ENCODE measurements at regions not wholly inside any gene's neighbourhood (a gene's known extent, or its start where the extent isn't known, plus 50 kb on each side); places are given as distances from the start of the nearest gene placed in this dataset.

DNA sequence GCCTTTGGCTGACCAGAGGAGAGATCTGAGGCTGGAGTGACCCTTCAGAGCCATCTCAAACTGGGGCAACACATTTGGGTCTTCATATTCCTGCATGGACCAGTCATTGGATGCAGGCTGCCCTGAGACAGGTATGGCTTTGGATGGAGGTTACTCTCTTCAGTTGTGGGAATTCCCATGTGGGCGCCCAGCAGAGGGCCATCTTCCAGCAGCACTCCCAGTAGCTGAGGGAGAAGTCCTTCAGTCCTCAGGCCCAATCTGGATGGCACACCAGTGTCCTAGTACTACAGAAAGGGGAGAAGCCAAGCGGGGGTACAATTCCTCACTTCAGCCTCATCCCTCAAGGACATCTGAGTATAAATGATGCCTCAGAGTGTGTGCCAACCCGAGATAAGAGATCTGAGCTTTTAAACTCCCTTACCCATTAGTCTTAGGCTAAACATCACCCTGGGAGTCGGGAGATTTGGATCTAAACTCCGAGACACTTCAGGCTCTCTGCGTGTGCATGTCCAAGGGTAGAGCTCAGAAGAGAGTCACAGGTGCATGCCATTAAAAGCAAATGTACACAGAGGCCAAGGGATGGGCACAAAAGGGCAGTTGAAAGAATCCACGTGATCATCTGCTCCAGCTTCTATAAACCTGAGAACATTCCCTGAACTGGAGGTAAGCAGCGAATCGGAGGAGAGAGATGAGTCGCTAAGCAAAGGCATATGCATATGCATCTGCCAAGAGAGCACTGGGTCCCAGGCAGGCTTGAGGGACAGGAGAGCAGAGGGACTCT, 204.6 kb downstream of the CD83 start:
- no peak for DNase-seq (ENCODE audit: low read depth in 2 of 2)

DNA sequence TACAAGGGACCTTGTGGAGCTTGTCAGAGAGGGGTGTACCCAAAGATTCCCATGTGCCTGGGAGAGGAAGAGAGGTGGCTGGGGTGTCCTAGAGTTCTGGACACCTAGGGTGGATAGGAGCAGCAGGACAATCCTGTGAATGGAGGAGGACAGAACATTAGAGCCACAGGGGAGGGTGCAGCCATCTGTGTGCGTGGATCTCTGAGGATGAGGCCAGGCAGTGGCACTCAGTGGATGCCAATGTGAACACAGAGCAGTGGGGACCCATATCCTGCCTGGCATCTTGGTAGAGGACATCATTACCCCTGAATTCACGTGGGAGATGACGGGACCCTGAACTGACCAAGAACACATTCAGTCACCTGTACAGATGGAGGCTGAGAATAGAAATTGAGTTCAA, 205.3 kb downstream of the CD83 start:
- DNase-seq (ENCODE audit: low read depth in 2 of 2), result no peak

DNA sequence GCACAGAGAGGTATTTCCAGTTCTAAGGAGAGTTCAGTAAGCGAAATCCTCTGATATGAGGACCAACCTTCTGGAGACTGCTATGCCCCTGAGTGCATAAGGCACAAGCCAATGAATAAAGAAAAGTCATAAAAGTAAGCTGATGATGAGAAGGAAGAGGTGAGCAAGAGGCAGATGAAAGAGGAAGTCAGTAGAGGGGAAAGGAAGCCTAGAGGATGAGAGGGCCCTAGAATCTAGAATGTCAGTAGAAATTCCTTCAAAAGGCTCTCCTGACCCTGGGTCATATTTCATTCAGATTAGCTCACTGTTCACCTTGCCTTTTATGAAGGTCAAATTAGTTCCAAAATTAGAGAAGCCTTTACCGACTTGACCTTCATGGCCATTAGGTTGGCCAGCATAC, 209.2 kb downstream of the CD83 start:
- no peak for DNase-seq (ENCODE audit: low read depth in 2 of 2)

DNA sequence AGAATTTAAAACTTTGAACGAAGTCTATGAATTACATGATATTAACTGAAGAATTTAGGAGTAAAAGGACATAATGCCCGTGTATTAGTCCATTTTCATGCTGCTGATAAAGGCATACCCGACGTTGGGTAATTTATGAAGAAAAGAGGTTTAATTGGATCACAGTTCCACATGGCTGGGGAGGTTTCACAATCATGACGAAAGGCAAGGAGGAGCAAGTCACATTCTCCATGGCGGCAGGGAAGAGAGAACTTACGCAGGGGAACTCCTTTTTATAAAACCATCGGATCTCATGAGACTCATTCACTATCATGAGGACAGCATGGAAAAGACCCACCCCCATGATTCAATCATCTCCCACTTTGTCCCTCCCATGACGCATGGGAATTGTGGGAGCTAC, 210.6 kb downstream of the CD83 start:
- DNase-seq (ENCODE audit: low read depth in 2 of 2), result no peak

DNA sequence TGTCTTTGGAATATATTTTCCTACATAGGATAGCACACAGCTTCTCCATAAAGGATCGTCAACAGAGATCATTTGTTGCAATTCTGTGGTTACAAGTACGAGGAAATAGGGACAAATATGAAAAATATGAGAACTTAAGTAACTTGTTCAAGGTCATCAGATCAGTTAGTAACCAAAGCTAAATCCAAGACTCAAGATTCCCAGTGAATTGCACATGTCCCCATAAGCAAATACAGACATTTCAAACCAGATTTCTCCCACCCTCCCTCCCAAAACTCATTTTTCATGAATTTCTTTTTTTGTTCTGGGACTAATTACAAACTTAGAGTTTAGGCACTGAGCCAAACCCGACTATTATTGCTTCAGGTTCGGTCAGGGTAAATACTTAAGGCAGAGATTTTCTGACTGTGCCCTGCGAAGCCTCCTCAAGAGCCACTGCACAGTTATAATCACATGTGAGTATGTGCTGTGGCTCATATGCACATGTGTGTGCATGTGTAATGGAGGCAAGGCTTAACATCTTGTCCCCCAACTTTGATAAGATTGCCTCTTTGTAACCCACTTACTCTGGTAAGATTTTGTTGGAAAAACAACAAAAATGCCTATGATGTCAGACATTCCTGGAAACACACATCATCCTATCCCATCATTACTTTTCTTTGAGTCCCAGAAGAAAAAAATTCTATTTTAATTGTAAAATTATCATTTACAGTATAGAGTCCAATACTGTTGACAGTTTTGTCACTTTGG, 216.2 kb downstream of the CD83 start:
- no peak for DNase-seq (ENCODE audit: low read depth in 2 of 2)

DNA sequence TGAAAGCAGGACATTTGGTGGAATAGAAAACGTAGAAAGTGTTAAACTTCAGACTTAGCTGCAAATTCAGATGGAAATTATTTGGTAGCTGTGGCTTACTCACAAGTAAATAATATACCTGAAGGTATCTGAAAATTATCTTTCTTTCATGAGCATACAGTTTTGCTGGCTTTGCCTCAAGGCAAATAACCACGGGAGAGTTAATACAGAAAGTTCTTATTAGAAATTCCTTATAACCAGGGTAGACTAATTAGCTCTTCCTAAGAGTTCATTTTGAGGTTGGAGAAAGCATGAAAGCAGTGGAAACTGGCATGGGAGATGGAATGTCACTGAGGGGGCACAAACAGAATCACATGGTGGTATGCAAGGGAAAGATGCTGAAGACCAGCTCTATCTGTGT, 217.5 kb downstream of the CD83 start:
- no peak for DNase-seq (ENCODE audit: low read depth in 2 of 2)

DNA sequence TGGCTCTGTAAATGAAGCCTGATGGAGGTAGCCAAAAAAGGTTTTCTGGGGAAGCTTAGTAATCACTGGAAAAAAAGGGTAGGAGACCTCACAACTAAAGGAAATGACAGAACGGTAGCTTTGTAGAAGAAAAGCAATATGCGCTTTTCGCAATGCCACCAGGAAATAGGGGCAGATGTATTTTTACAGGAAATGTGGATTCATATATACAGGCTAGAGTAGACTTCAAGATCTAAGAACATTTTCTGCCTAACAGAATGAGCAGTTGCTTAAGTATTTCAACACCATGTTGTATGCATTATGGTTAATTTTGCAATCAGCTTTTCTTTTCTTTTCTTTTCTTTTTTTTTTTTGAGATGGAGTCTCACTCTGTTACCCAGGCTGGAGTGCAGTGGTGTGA, 219.6 kb downstream of the CD83 start:
- DNase-seq (ENCODE audit: low read depth in 2 of 2), result no peak

DNA sequence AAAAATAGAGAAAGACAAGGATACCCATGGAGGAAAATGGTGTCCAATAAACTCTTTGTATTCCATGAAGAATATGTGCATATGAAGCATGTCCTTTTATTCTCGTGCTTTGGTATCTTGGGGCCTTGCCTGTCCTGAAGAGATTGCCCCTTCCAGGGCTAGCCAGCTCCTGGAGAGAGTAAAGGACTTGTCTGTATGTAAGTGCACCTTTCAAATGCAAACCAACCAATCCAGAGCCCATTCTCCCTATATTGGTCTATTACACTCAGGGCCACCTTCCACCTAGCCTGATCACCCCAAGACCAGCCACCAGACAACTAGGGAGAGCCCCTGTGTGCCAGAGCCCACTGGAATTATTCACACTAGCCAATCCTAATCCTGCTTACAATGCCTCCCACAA, 221.6 kb downstream of the CD83 start:
- DNase-seq (ENCODE audit: low read depth in 2 of 2), result no peak

DNA sequence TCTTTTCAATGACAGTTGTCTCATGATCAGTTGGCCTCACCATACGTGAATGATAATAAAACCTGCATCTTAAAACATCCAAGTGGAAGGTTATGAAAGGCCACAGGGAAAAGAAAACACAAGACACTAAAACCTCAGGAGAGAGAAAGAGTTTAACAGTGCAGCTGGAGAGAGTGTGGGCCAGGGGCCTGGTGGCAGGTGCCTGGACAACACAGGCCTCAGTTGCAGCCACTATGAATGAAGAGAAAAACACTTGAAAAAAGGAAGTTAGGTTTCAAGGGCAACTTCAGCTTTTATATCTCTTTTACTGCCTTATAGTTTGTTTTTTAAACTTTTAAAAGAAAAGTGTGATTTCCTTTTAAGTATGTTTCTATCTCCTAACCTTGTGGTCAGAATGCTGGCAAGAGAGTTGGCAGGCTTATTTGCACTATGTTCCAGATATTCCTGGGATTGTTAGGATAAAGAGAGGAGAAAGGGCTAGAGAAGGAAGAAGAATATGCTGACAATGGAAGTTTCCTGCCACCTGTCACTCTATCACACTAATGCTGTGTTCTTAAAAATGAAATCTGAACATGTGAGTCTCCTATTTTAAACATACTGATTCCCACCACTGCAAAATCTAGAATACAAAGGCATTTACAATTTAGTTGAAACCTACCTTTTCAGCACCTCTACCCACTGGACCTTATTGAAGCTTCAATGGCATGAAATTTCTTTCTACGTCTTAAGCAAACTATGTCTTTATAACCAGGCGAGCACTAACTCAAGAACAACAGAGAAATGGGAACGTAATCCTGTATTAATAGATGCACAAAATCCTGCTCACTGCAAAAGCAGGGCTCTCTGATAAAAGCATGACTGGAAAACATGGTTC, 222.4 kb downstream of the CD83 start:
- no peak for DNase-seq (ENCODE audit: low read depth in 2 of 2)

DNA sequence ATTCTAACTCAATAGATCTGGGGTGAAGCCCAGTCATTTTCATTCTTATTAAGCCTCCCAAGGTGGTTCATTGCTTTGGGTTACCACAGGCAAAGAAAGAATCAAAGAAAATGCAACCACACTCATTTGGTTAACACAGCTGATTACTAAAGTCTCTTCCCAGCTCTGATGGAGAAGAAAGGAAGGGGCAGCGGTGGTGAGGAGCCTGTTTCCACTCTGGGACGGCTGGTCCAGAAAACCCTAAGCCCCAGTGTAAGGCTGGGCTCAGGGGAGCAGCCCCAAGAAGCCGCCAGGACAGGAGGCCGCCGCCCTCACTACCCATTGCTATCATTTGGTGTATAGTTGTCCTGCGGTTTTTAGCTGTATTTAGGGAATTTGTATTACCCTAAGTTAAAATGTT, 226.9 kb downstream of the CD83 start:
- DNase-seq (ENCODE audit: low read depth in 2 of 2), result no peak

DNA sequence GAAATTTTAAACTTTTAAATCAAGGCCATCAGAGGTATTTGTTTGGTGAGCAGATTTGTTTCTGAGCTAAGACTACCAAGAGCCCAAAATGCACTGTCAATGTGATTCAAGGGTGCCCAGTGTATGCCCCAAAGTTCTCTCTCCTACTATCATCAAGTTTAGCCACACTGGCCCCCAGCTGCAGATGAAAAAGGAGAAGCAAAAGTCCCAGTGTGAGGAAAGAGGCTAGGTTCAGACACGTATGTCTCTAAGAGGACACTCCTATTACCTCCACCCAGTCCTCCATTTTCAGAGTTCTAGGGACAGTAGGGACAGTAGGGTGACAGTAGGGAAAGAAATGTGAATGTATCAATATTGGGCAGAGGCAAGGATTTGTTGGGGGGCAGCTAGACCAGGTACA, 230.8 kb downstream of the CD83 start:
- DNase-seq (ENCODE audit: low read depth in 2 of 2), result no peak

DNA sequence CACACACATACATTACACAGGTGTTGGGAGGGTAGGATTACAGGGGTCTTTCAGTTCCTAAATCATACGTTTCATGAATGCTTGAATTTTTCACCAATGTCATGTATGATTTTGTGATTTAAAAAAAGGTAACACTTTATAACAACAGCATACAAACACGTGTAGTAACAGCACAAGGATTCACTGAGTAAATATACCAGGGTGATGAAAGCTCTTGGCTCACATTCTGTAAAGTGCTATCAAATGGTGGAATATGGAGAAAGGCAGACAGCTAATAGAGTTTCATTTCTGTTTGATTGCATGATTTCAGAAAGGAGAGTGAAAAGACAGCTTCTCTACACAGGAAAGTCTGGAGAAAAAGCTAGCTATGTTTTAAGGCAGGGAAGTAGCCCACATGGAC, 231.9 kb downstream of the CD83 start:
- no peak for DNase-seq (ENCODE audit: low read depth in 2 of 2)

DNA sequence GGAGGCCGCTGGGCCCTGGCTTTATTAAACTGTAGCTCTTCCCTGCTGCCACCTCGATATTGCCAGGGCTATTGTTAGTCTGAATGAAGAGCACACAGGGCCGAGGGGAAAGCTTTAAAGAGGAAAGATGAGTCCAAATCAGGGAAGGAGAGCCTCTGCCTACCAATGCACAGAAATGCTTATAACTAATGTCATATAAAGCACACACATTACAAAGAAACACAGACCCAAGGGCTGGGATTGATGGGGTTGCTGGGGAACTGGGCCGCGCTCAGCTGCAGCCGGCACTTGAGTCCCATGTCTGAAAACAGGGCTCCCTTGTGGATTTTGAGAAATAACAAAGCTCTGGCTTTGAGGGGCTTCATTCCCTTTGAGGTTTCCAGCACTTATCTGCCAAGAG, 232.6 kb downstream of the CD83 start:
- no peak for DNase-seq (ENCODE audit: low read depth in 2 of 2)

DNA sequence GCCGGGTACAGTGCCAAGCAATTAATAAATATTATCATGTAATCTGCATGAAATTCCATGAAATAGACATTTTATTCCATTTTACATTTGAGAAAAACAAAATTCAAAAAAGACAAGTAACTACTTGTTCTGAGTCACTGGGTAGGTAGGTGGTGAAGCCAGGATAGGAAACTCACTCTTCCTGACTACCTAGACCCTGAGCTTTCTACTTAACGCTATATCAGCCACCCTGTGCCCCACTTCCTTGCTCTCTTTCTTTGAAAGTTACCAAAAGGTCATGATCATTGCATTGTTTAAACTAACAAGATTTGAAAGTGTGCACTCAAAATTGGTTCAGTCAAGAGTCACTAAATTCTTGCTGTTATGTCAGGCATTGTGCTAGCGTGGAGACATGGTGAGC, 235.7 kb downstream of the CD83 start:
- no peak for DNase-seq (ENCODE audit: low read depth in 2 of 2)

DNA sequence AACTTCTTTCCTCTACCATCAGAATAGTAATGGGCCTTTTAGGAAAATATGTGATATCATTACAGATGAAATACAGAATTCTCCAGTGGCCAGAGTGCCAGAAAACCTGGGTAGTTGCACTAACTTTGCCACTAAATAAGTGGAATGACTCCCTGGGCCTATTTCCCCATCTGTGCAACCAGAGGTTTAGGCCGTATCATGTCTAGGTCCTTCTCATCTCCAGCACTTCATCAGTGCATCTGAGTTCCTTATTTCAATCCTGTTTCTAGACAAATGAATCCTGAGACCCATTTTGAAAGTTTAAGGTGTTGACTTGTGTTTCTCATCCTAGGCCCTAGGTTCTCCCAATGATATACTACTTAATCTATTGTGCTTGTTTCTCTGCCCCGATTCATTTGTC, 236.2 kb downstream of the CD83 start:
- DNase-seq (ENCODE audit: low read depth in 2 of 2), result no peak

DNA sequence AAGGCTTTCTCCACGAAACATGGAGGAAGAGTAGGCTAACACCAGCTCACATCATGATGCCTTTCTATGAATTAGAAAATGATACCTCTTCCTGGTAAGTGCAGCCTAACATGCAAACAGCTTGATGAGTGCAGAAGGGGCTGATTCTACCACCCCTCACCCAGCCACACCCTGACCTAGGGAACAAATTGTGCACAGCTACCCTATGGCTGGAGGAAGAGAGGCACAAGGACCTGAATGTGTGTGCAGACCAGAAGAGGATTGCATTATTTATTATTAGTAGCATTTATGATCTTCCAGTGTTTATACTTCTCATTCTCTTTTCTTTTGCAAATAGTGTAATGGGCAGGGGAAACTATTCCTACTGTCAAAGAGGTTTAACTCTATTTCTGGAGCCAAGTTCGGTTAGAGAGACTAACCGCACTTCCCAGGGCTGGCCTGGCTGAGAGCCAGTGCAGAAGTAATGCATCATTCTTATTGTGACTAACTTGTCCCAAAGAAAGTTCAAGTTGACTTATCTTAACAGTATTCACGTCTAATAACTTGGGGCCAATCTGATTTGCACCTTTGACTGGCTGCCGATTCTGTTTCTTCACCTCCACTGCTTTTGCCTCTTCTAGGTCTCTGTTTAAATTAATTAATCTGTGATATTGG, 237.5 kb downstream of the CD83 start:
- peak in 1 of 2 donors; percentile 4 for DNase-seq (ENCODE audit: low read depth in 2 of 2)

DNA sequence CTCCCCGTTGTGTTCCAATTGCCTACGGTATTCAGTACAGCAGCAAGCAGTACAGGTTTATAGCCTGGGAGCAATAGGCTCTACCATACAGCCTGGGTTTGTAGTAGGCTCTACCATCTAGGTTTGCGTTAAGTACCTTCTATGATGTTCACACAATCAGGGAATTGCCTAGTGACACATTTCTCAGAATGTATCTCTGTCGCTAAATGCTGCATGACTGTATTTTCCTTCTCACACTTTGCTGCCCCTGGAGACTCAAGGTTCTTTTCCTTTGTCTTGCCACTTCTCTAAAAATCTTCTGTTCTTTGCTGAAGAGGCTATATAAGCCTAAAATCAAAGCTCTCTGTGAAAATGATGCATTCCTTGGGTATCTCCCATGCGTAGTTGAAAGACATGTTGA, 241.9 kb downstream of the CD83 start:
- DNase-seq (ENCODE audit: low read depth in 2 of 2), result no peak

DNA sequence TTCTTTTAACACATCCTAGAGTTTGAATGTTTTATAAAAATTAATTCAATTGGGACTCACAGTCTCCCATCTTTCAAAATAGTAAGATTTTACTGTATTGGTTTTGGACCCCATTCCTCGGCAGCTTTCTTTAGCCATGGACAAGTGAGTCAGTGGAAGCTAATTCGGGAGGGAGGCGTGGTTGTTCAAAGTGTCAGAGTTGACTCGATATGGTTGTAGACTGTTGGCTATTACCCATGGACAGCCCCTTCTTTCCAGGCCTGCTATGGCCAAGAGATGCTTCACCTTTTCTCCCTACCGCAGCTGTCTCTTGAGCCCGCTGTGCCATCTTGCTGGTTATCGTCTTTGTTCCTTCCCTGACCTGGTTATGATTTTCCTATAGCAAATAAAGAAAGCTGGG, 243.0 kb downstream of the CD83 start:
- no peak for DNase-seq (ENCODE audit: low read depth in 2 of 2)

DNA sequence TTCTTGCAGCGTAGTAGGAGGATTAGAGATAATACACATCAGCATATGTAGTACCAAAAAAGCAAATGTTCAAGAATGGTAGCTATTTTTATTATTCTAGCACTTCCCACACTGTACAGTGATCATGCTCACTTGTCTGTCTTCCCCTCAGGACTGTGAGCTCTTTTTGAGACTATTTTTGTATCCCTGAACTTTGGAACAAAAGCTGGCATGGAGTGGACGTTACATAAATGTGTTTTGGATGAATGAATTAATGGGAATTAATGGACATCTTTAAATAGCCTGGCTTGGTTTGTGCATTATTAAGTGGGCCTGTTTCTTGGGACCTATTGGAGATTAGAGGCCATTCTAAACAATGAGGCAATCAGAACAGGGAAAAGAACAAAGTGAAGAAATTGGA, 243.7 kb downstream of the CD83 start:
- no peak for DNase-seq (ENCODE audit: low read depth in 2 of 2)

DNA sequence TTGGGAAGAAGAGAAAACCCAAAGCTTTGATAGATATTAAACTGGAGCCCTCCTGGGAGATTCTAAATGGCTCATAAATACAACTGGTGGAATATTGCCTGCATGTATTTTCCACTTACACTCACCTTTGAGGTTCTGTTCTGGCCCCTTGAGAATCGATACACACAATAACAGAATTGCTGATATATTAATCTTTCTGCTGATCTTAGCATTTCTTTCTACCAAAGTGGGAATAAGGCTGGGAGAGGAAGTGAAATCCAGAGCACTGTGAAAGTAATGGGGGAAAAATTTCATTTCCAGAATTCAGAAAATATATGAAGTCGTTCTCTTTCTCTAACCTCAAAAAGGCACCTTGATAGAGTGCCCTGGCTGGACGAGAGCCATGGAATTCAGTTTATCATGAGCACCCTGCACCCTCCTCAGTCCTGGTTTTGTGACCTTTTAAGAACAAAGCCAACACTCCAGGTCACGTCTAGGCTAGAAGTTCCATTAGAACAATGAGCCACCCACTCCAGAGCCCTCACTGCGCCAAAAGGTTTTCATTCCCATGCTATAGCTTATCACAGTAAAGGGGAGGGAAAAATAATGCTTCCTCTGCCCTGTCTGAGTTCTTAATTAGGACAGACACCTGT, 244.5 kb downstream of the CD83 start:
- DNase-seq (ENCODE audit: low read depth in 2 of 2), result no peak

DNA sequence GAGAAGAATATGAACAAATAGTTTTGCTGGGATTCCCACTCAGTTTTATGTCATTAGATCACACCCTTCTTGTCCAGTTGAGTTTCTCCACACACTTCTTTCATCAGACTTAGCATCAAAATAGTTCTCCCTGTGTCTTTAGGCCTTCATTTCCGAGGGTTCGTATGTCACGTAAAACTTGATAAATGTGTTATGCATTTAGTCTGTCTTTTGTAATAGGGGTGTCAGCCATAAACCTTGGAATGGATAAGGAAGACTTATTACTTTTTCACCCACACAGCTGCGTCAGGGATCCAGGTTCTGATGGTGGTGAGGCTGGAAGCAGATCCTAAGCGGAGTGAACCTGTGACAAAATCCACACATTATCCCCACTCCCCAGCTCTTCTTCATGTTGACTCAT, 246.8 kb downstream of the CD83 start:
- DNase-seq (ENCODE audit: low read depth in 2 of 2), result no peak

DNA sequence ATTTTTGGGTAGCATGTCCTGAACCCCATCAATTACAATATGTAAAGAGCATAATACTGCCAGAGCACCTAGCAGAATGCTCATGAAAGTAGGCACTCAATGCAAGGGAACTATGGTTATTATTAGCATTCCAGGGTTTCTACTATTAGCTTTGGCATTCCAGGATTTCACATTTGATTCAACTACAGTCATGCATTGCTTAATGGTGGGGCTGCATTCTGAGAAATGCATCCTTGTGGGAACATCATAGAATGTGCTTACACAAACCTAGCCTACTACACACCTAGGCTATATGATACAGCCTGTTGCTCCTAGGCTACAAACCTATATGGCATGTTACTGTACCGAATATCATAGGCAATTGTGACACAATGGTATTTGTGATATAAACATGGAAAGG, 247.8 kb downstream of the CD83 start:
- DNase-seq (ENCODE audit: low read depth in 2 of 2), result no peak

Measured in stimulated activated CD4-positive, alpha-beta T cell treated with anti-CD3 and anti-CD28 coated beads, Interleukin-1b, Interleukin-23, amount 100 ng/mL, for 1 hour (primary cell).